ENCODE measurements at regions not wholly inside any gene's neighbourhood (a gene's known extent, or its start where the extent isn't known, plus 50 kb on each side); places are given as distances from the start of the nearest gene placed in this dataset.

DNA sequence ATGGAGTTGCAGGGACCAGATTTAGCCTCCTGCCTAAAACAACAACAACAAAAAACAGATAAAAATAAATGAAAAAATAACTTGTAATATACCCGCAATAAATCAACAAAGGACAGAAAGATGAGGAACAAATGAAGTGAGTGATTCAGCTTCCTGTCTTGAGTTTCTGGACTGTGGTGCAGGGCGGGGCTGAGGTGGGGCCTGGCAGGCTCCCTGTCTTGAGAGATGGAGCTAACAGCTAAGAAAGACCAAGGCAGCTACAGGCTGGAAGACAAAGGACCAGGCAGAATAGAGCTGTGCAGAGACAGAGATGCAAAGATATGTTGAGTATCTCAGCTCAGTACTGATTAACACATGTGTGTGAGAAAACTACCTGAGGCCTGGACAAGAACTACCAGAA, 879.2 kb downstream of the AACS start:
- H2AFZ ChIP-seq (ENCODE audit: low read depth, low read length), result no peak overlapping the region
- no peaks in the 10 kb centered on the region for H4K20me1 ChIP-seq (ENCODE audit: insufficient read depth)
- H3K9me3 ChIP-seq (ENCODE audit: low read length), result no peaks in the 10 kb centered on the region
- H3K36me3 ChIP-seq (ENCODE audit: insufficient read depth, low read length), result no peaks in the 10 kb centered on the region
- no peak overlapping the region for H3K27ac ChIP-seq (ENCODE audit: low read length)
- TF ChIP-seq MXI1 (conservative IDR thresholded peaks at IDR 0.05; ENCODE audit: poor library complexity, severe bottlenecking) (no peak), TAF1 (IDR thresholded peaks at IDR 0.05; ENCODE audit: low read depth) (no peak), SMC3 (conservative IDR thresholded peaks at IDR 0.05; ENCODE audit: poor library complexity) (no peak), POLR2AphosphoS5 (IDR thresholded peaks at IDR 0.05) (no peak), EZH2 (IDR thresholded peaks at IDR 0.05; ENCODE audit: borderline replicate concordance, insufficient read depth, low read length, poor library complexity, severe bottlenecking) (no peak)
- TF ChIP-seq, protein P1, sequence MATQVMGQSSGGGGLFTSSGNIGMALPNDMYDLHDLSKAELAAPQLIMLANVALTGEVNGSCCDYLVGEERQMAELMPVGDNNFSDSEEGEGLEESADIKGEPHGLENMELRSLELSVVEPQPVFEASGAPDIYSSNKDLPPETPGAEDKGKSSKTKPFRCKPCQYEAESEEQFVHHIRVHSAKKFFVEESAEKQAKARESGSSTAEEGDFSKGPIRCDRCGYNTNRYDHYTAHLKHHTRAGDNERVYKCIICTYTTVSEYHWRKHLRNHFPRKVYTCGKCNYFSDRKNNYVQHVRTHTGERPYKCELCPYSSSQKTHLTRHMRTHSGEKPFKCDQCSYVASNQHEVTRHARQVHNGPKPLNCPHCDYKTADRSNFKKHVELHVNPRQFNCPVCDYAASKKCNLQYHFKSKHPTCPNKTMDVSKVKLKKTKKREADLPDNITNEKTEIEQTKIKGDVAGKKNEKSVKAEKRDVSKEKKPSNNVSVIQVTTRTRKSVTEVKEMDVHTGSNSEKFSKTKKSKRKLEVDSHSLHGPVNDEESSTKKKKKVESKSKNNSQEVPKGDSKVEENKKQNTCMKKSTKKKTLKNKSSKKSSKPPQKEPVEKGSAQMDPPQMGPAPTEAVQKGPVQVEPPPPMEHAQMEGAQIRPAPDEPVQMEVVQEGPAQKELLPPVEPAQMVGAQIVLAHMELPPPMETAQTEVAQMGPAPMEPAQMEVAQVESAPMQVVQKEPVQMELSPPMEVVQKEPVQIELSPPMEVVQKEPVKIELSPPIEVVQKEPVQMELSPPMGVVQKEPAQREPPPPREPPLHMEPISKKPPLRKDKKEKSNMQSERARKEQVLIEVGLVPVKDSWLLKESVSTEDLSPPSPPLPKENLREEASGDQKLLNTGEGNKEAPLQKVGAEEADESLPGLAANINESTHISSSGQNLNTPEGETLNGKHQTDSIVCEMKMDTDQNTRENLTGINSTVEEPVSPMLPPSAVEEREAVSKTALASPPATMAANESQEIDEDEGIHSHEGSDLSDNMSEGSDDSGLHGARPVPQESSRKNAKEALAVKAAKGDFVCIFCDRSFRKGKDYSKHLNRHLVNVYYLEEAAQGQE (IDR thresholded peaks at IDR 0.05; ENCODE audit: borderline replicate concordance), result no peak
- TF ChIP-seq, protein P2, sequence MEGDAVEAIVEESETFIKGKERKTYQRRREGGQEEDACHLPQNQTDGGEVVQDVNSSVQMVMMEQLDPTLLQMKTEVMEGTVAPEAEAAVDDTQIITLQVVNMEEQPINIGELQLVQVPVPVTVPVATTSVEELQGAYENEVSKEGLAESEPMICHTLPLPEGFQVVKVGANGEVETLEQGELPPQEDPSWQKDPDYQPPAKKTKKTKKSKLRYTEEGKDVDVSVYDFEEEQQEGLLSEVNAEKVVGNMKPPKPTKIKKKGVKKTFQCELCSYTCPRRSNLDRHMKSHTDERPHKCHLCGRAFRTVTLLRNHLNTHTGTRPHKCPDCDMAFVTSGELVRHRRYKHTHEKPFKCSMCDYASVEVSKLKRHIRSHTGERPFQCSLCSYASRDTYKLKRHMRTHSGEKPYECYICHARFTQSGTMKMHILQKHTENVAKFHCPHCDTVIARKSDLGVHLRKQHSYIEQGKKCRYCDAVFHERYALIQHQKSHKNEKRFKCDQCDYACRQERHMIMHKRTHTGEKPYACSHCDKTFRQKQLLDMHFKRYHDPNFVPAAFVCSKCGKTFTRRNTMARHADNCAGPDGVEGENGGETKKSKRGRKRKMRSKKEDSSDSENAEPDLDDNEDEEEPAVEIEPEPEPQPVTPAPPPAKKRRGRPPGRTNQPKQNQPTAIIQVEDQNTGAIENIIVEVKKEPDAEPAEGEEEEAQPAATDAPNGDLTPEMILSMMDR (IDR thresholded peaks at IDR 0.05; ENCODE audit: poor library complexity, severe bottlenecking), result no peak
- no peaks in the 10 kb centered on the region for H3F3A ChIP-seq (ENCODE audit: insufficient read depth, low read length, poor library complexity, severe bottlenecking)
- H3K9me2 ChIP-seq (ENCODE audit: insufficient read depth, low read length), result no peaks in the 10 kb centered on the region
- no peak overlapping the region for H3K4me3 ChIP-seq (ENCODE audit: low read length)
- no peaks in the 10 kb centered on the region for H3K79me2 ChIP-seq (replicated peaks; ENCODE audit: insufficient read depth, low read length)
- H3K9ac ChIP-seq (ENCODE audit: low read length), result no peak overlapping the region
- no peaks in the 10 kb centered on the region for H3K27me3 ChIP-seq (ENCODE audit: insufficient read depth, low read depth, low read length)
- no peak overlapping the region for H3K4me2 ChIP-seq (ENCODE audit: low read length)

DNA sequence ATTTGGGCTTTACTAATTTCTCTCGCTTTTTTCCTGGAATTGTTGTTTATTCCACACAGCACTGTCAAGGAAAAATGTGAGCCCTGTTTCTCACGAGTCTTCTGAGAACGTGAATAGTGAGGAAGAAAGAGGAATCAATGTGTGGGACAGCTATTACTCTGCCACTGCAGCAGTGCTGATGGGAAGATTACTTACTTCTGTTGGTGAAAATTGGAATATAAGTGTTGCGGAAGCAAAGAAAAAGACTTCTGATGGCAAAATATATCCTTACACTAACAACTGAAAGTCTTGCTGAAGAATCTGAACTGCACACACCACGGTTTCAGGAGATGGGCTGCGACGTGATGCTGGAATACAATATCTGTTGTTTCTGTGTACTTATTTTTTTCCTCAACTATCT, 884.2 kb downstream of the AACS start:
- Histone ChIP-seq H3K27ac (ENCODE audit: low read length) (no peak overlapping the region), H3K4me2 (ENCODE audit: low read length) (no peak overlapping the region), H3K36me3 (ENCODE audit: insufficient read depth, low read length) (no peaks in the 10 kb centered on the region), H2AFZ (ENCODE audit: low read depth, low read length) (no peak overlapping the region), H3K27me3 (ENCODE audit: insufficient read depth, low read depth, low read length) (no peaks in the 10 kb centered on the region), H3K4me3 (ENCODE audit: low read length) (no peak overlapping the region), H3F3A (ENCODE audit: insufficient read depth, low read length, poor library complexity, severe bottlenecking) (no peaks in the 10 kb centered on the region), H4K20me1 (ENCODE audit: insufficient read depth) (no peaks in the 10 kb centered on the region), H3K9me2 (ENCODE audit: insufficient read depth, low read length) (no peaks in the 10 kb centered on the region), H3K79me2 (replicated peaks; ENCODE audit: insufficient read depth, low read length) (no peaks in the 10 kb centered on the region), H3K9me3 (ENCODE audit: low read length) (no peaks in the 10 kb centered on the region), H3K9ac (ENCODE audit: low read length) (no peak overlapping the region)
- TF ChIP-seq SMC3 (conservative IDR thresholded peaks at IDR 0.05; ENCODE audit: poor library complexity), result no peak
- TF ChIP-seq, protein P1 (IDR thresholded peaks at IDR 0.05; ENCODE audit: borderline replicate concordance), result peak; percentile 86
- peak; percentile 54 for TF ChIP-seq EP300 (conservative IDR thresholded peaks at IDR 0.05; ENCODE audit: poor library complexity, severe bottlenecking)
- TF ChIP-seq, protein P2 (IDR thresholded peaks at IDR 0.05; ENCODE audit: poor library complexity, severe bottlenecking), result no peak
- TF ChIP-seq RAD21 (conservative IDR thresholded peaks at IDR 0.05), result peak; percentile 16
- no peak for TF ChIP-seq TAF1 (IDR thresholded peaks at IDR 0.05; ENCODE audit: low read depth)
- peak; percentile 70 for TF ChIP-seq POLR2AphosphoS5 (IDR thresholded peaks at IDR 0.05)
- TF ChIP-seq MXI1 (conservative IDR thresholded peaks at IDR 0.05; ENCODE audit: poor library complexity, severe bottlenecking), result no peak
- TF ChIP-seq EZH2 (IDR thresholded peaks at IDR 0.05; ENCODE audit: borderline replicate concordance, insufficient read depth, low read length, poor library complexity, severe bottlenecking), result no peak
